SK-N-SH treated with all-trans-retinoic acid at 6 μM for 48 hours (cell line): ENCODE measurements at regions not wholly inside any gene's neighbourhood (a gene's known extent, or its start where the extent isn't known, plus 50 kb on each side); places are given as distances from the start of the nearest gene placed in this dataset.

Experiments used
- ATAC-seq: fragments of 200-7000 bp; cut with Tn5 transposase; 3 replicates; pipeline ENCODE4 v1.9.1; 2020; ENCODE audit warnings: mild to moderate bottlenecking, moderate library complexity
- ARNTL ChIP-seq: fragments of 450-650 bp; formaldehyde crosslinking; IDR thresholded peaks from 2 replicates; pipeline ENCODE4 v1.5.0; 2020; ENCODE audit warnings: low read depth, mild to moderate bottlenecking, moderate library complexity, borderline replicate concordance
- BACH2 ChIP-seq: fragments of 250-450 bp; sonication (Bioruptor Pico); IDR thresholded peaks from 2 replicates; pipeline ENCODE4 v1.9.0; 2021; ENCODE audit warnings: mild to moderate bottlenecking, borderline replicate concordance
- CSDC2 ChIP-seq: fragments of 250-450 bp; sonication (Bioruptor Pico); IDR thresholded peaks from 2 replicates; pipeline ENCODE4 v1.5.0; 2020; ENCODE audit warnings: mild to moderate bottlenecking, moderate library complexity
- CSRNP3 ChIP-seq: fragments of 250-450 bp; sonication (Bioruptor Pico); IDR thresholded peaks from 2 replicates; pipeline ENCODE4 v1.5.1; 2021; ENCODE audit warnings: mild to moderate bottlenecking, moderate library complexity
- ESRRG ChIP-seq: fragments of 250-450 bp; sonication (Bioruptor Pico); IDR thresholded peaks from 2 replicates; pipeline ENCODE4 v1.6.1; 2021; ENCODE audit warnings: mild to moderate bottlenecking
- GLIS3 ChIP-seq: fragments of 250-450 bp; sonication (Bioruptor Pico); IDR thresholded peaks from 2 replicates; pipeline ENCODE4 v1.5.0; 2020; ENCODE audit warnings: mild to moderate bottlenecking, moderate library complexity
- ISL1 ChIP-seq: fragments of 250-450 bp; sonication (Bioruptor Pico); IDR thresholded peaks from 2 replicates; pipeline ENCODE4 v2.1.2; 2022; ENCODE audit warnings: mild to moderate bottlenecking, moderate library complexity
- OSR1 ChIP-seq: fragments of 250-450 bp; sonication (Bioruptor Pico); IDR thresholded peaks from 2 replicates; pipeline ENCODE4 v1.8.0; 2022; ENCODE audit warnings: moderate library complexity, mild to moderate bottlenecking, inconsistent platforms
- PPARA ChIP-seq: fragments of 250-450 bp; sonication (Bioruptor Pico); IDR thresholded peaks from 2 replicates; pipeline ENCODE4 v1.5.0; 2020; ENCODE audit warnings: mild to moderate bottlenecking, borderline replicate concordance
- RARB ChIP-seq: fragments of 250-450 bp; sonication (Bioruptor Pico); IDR thresholded peaks from 2 replicates; pipeline ENCODE4 v1.8.0; 2021; ENCODE audit warnings: mild to moderate bottlenecking, moderate library complexity
- SNAI2 ChIP-seq: fragments of 250-450 bp; sonication (Bioruptor Pico); IDR thresholded peaks from 2 replicates; pipeline ENCODE4 v1.5.0; 2020; ENCODE audit warnings: mild to moderate bottlenecking, moderate library complexity
- TCF4 ChIP-seq: fragments of 250-450 bp; sonication (Bioruptor Pico); IDR thresholded peaks from 2 replicates; pipeline ENCODE4 v1.8.0; 2021; ENCODE audit warnings: mild to moderate bottlenecking, moderate library complexity, borderline replicate concordance
- TOX ChIP-seq: fragments of 250-450 bp; sonication (Bioruptor Pico); IDR thresholded peaks from 2 replicates; pipeline ENCODE4 v1.8.0; 2021; ENCODE audit warnings: mild to moderate bottlenecking, moderate library complexity, borderline replicate concordance
- TSHZ2 ChIP-seq: fragments of 250-450 bp; sonication (Bioruptor Pico); IDR thresholded peaks from 2 replicates; pipeline ENCODE4 v1.5.0; 2020; ENCODE audit warnings: mild to moderate bottlenecking, moderate library complexity
- ZC3H10 ChIP-seq: fragments of 250-450 bp; sonication (Bioruptor Pico); IDR thresholded peaks from 2 replicates; pipeline ENCODE4 v1.5.1; 2021; ENCODE audit warnings: mild to moderate bottlenecking, moderate library complexity
- ZFP3 ChIP-seq: fragments of 250-450 bp; sonication (Bioruptor Pico); IDR thresholded peaks from 2 replicates; pipeline ENCODE4 v1.5.0; 2020; ENCODE audit warnings: mild to moderate bottlenecking, moderate library complexity
- ZFP30 ChIP-seq: fragments of 450-650 bp; formaldehyde crosslinking; IDR thresholded peaks from 2 replicates; pipeline ENCODE4 v1.5.0; 2022; ENCODE audit warnings: mild to moderate bottlenecking, moderate library complexity
- ZNF565 ChIP-seq: fragments of 450-650 bp; formaldehyde crosslinking; conservative IDR thresholded peaks from 2 replicates; pipeline ENCODE4 v1.5.0; 2020; ENCODE audit warnings: low read depth, mild to moderate bottlenecking, moderate library complexity
- ZNF8 ChIP-seq: fragments of 450-650 bp; formaldehyde crosslinking; IDR thresholded peaks from 2 replicates; pipeline ENCODE4 v1.5.0; 2020; ENCODE audit warnings: mild to moderate bottlenecking, moderate library complexity
- TF ChIP-seq, protein P1 (sequence below): fragments of 250-450 bp; sonication (Bioruptor Pico); IDR thresholded peaks from 2 replicates; pipeline ENCODE4 v1.5.1; 2020; ENCODE audit warnings: low read depth, mild to moderate bottlenecking, moderate library complexity

DNA sequence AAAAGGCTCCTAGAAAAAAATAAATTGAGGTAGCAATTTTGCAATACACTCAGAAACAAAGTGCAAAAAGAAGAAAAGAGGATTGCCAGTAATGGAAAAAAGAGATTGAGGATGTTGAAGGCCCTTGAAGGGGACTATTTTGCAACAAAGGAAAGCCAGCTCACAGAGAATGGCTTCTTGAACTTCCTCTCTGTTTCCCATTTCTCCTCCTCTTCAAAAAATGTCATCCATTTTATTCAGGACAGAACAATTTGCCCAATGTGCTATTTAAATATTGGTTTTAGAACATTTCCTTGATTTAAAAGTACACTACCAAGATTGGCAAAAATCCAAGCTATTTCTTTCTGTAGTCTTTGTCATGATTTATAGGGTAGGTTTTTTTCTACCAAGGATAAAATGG, 60.2 kb downstream of the GASK1B start:
- no peak for ATAC-seq

GRCh38 chr4:158111241-158111640, 61.6 kb downstream of the GASK1B start:
- no peak for ATAC-seq
- TF ChIP-seq CSRNP3 (CRISPR knock-in tag), result no peak
- TF ChIP-seq PPARA (CRISPR knock-in tag), result no peak
- TF ChIP-seq TOX, result no peak
- no peak for TF ChIP-seq TCF4
- no peak for TF ChIP-seq SNAI2 (CRISPR knock-in tag)
- no peak for TF ChIP-seq TSHZ2 (CRISPR knock-in tag)
- TF ChIP-seq CSDC2, result no peak
- no peak for TF ChIP-seq BACH2
- no peak for TF ChIP-seq ISL1 (CRISPR knock-in tag)
- TF ChIP-seq ARNTL (CRISPR knock-in tag), result no peak
- TF ChIP-seq, protein P1, sequence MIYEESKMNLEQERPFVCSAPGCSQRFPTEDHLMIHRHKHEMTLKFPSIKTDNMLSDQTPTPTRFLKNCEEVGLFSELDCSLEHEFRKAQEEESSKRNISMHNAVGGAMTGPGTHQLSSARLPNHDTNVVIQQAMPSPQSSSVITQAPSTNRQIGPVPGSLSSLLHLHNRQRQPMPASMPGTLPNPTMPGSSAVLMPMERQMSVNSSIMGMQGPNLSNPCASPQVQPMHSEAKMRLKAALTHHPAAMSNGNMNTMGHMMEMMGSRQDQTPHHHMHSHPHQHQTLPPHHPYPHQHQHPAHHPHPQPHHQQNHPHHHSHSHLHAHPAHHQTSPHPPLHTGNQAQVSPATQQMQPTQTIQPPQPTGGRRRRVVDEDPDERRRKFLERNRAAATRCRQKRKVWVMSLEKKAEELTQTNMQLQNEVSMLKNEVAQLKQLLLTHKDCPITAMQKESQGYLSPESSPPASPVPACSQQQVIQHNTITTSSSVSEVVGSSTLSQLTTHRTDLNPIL (CRISPR knock-in tag), result no peak
- no peak for TF ChIP-seq OSR1 (CRISPR knock-in tag)
- TF ChIP-seq GLIS3 (CRISPR knock-in tag), result no peak
- no peak for TF ChIP-seq ZC3H10 (CRISPR knock-in tag)
- no peak for TF ChIP-seq RARB (CRISPR knock-in tag)
- TF ChIP-seq ZNF8 (CRISPR knock-in tag), result no peak
- no peak for TF ChIP-seq ZFP30 (CRISPR knock-in tag)
- no peak for TF ChIP-seq ZNF565

More for the DNA sequence above, 60.2 kb downstream of the GASK1B start:
- TF ChIP-seq TSHZ2 (CRISPR knock-in tag) (no peak), ARNTL (CRISPR knock-in tag) (no peak), CSRNP3 (CRISPR knock-in tag) (no peak), ESRRG (CRISPR knock-in tag) (no peak), TCF4 (no peak), RARB (CRISPR knock-in tag) (no peak), ZFP3 (no peak), PPARA (CRISPR knock-in tag) (no peak), GLIS3 (CRISPR knock-in tag) (no peak), ZNF565 (no peak), OSR1 (CRISPR knock-in tag) (no peak), CSDC2 (no peak)
- TF ChIP-seq, protein P1 (CRISPR knock-in tag), result no peak
